Keratinocyte (primary cell): ENCODE measurements at regions not wholly inside any gene's neighbourhood (a gene's known extent, or its start where the extent isn't known, plus 50 kb on each side); places are given as distances from the start of the nearest gene placed in this dataset.

ENCODE experiments used
- DNase-seq: peaks from one replicate; pipeline ENCODE4 v3.0.0-alpha.2; 2011; ENCODE audit warnings: low read depth, missing footprints, low spot score
- FAIRE-seq: peaks from 2 replicates; lab custom pipeline; 2011; peaks lifted over from hg19 to GRCh38; lab: Jason Lieb, UNC
- H2AFZ ChIP-seq: 2 replicates; pipeline ENCODE4 v1.6.0; 2012; ENCODE audit warnings: low read length, control low read depth, inconsistent platforms; ENCODE audit not compliant: control insufficient read depth
- H3K27ac ChIP-seq: 2 replicates; pipeline ENCODE4 v1.5.1; 2011; ENCODE audit warnings: low read length; ENCODE audit not compliant: control insufficient read depth, insufficient read depth
- H3K27me3 ChIP-seq: 3 replicates; pipeline ENCODE4 v1.6.0; 2011; ENCODE audit warnings: low read length; ENCODE audit not compliant: control insufficient read depth, insufficient read depth; ENCODE audit errors: extremely low read depth
- H3K36me3 ChIP-seq, 2 experiments: 2 replicates in 1 of 2; 3 replicates in 1 of 2; pipeline ENCODE4 v1.5.1; 2011; ENCODE audit warnings: low read length in 2 of 2, mild to moderate bottlenecking in 1 of 2; ENCODE audit not compliant: control insufficient read depth in 2 of 2, insufficient read depth in 2 of 2; ENCODE audit errors: extremely low read depth in 1 of 2
- H3K4me1 ChIP-seq: 3 replicates; pipeline ENCODE4 v1.5.1; 2011; ENCODE audit warnings: low read length; ENCODE audit not compliant: control insufficient read depth, insufficient read depth; ENCODE audit errors: extremely low read depth
- H3K4me2 ChIP-seq: 3 replicates; pipeline ENCODE4 v1.6.0; 2011; ENCODE audit warnings: low read depth, low read length; ENCODE audit not compliant: control insufficient read depth, insufficient read depth; ENCODE audit errors: extremely low read depth
- H3K4me3 ChIP-seq, 3 experiments: fragments of 200-600 bp in 1 of 3; sonication (generic) in 1 of 3; 2 replicates in 2 of 3; 3 replicates in 1 of 3; pipeline ENCODE4 v1.5.1; 2011 to 2016; ENCODE audit warnings: low read length in 3 of 3, mild to moderate bottlenecking in 3 of 3, control low read depth in 2 of 3, inconsistent platforms in 1 of 3, low read depth in 1 of 3, mixed read lengths in 1 of 3, mixed run types in 1 of 3, moderate library complexity in 1 of 3; ENCODE audit not compliant: control insufficient read depth in 2 of 3, insufficient read depth in 2 of 3; ENCODE audit errors: extremely low read depth in 1 of 3
- H3K79me2 ChIP-seq: 2 replicates; pipeline ENCODE4 v1.6.0; 2012; ENCODE audit warnings: low read length; ENCODE audit not compliant: control insufficient read depth, insufficient read depth
- H3K9ac ChIP-seq: 3 replicates; pipeline ENCODE4 v1.6.0; 2011; ENCODE audit warnings: low read length; ENCODE audit not compliant: control insufficient read depth, insufficient read depth; ENCODE audit errors: extremely low read depth
- H3K9me1 ChIP-seq: 3 replicates; pipeline ENCODE4 v1.6.0; 2011; ENCODE audit warnings: low read length; ENCODE audit not compliant: control insufficient read depth, insufficient read depth; ENCODE audit errors: extremely low read depth
- H3K9me3 ChIP-seq: 2 replicates; pipeline ENCODE4 v1.5.1; 2012; ENCODE audit warnings: low read depth, low read length; ENCODE audit not compliant: control insufficient read depth
- H4K20me1 ChIP-seq: 3 replicates; pipeline ENCODE4 v1.6.0; 2011; ENCODE audit warnings: low read length; ENCODE audit not compliant: control insufficient read depth, insufficient read depth; ENCODE audit errors: extremely low read depth
- CTCF ChIP-seq, 3 experiments: IDR thresholded peaks in 1 of 3; conservative IDR thresholded peaks in 1 of 3; optimal IDR thresholded peaks in 1 of 3; 2 replicates in 2 of 3; 3 replicates in 1 of 3; pipeline versions ENCODE3 to v1.5.1; 2011; ENCODE audit warnings: low read length in 3 of 3, mild to moderate bottlenecking in 3 of 3, moderate library complexity in 2 of 3, control low read depth in 1 of 3, inconsistent platforms in 1 of 3; ENCODE audit not compliant: insufficient read depth in 2 of 3; ENCODE audit errors: extremely low read depth in 1 of 3
- EZH2 ChIP-seq: IDR thresholded peaks from one replicate; pipeline ENCODE4 v1.6.1; 2012; ENCODE audit warnings: inconsistent platforms, mild to moderate bottlenecking, low read length, moderate library complexity
- dilution Hi-C: fragments of 300-500 bp; cut with MboI; formaldehyde crosslinking; loops from one replicate; pipeline ENCODE4 v1.7.0; 2020; ENCODE audit warnings: low sequenced_read_pairs; ENCODE audit not compliant: extremely low pct_ligation_motif_present

- FAIRE-seq (no peak), DNase-seq (no peak)
- no peak for TF ChIP-seq EZH2
- TF ChIP-seq CTCF (optimal IDR thresholded peaks at IDR 0.05 in 1 of 3, IDR thresholded peaks at IDR 0.05 in 1 of 3, conservative IDR thresholded peaks at IDR 0.05 in 1 of 3; ENCODE audit: extremely low read depth in 1 of 3, insufficient read depth in 2 of 3, low read length in 3 of 3) = no peak
- Histone ChIP-seq H3K9me1 (no peaks in the 10 kb centered on the region), H4K20me1 (no peaks in the 10 kb centered on the region), H3K9ac (no peak overlapping the region), H3K36me3 (no peaks in the 10 kb centered on the region), H3K79me2 (no peaks in the 10 kb centered on the region), H3K4me1 (no peaks in the 10 kb centered on the region), H3K4me2 (no peak overlapping the region), H3K27ac (no peak overlapping the region), H3K9me3 (peaks cover 2% of the 10 kb centered on the region), H3K4me3 (no peak overlapping the region), H2AFZ (no peak overlapping the region), H3K27me3 (no peaks in the 10 kb centered on the region)
- dilution Hi-C loops = no loop called here
These were observed 1797.4 kb downstream of the NCAM2 start for GRCh38 chr21:22795644-22796043.

DNA sequence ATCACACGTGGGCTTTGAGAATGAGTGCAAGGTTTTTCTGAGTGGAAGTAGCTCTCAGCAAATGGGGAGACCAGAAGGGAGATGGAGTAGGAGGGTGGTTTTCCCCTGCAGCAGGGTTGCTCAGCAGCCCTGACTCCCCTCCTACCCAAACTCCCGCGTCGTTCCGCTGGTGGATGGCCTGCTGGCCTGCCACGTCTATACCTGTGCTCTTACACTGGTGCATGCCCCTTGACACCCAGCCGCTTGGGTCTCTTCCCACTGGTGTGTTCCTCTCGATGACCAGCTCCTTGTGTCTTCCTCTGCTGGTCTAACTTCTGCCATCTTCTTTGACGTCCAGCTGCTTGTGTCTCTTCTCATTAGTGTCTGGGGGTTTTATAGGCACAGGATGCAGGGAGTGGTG is 1797.9 kb downstream of the NCAM2 start:
- Histone ChIP-seq H4K20me1 (no peaks in the 10 kb centered on the region), H3K36me3 (no peaks in the 10 kb centered on the region), H3K27ac (no peak overlapping the region), H3K9ac (no peak overlapping the region), H3K9me1 (no peaks in the 10 kb centered on the region), H3K4me1 (no peaks in the 10 kb centered on the region), H3K79me2 (no peaks in the 10 kb centered on the region), H2AFZ (no peak overlapping the region), H3K4me3 (no peak overlapping the region), H3K27me3 (no peaks in the 10 kb centered on the region), H3K9me3 (peaks cover 2% of the 10 kb centered on the region), H3K4me2 (no peak overlapping the region)
- TF ChIP-seq EZH2 (no peak), CTCF (optimal IDR thresholded peaks at IDR 0.05 in 1 of 3, IDR thresholded peaks at IDR 0.05 in 1 of 3, conservative IDR thresholded peaks at IDR 0.05 in 1 of 3; ENCODE audit: extremely low read depth in 1 of 3, insufficient read depth in 2 of 3, low read length in 3 of 3) (no peak)
- DNase-seq (no peak), FAIRE-seq (no peak)
- dilution Hi-C loops = no loop called here
